ENCODE measurements at regions not wholly inside any gene's neighbourhood (a gene's known extent, or its start where the extent isn't known, plus 50 kb on each side); places are given as distances from the start of the nearest gene placed in this dataset.

DNA sequence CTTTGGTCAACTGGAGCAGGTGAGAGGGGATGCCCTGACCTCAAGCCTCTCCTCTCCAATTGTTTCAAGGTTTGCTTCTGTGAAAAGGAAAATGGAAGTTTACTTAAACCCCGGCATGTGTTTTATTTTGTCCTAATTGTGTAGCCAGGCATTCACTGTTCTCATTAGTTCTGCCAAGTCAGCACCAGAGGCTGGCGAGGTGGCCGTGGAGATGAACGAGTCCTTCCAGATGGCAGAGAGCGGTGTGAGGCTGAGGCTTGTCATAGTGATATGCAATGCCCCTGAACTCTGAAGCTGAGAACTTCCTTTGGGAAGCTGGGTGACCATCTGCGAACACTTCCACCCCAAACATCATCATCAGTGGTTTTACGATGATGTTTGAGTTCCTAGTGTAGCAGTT, 199.6 kb downstream of the TJP1 start:
- ATAC-seq (replicated peaks) (no peak), DNase-seq (no peak)
- peaks cover 0 to 10% of the 10 kb centered on the region in 2 donors for H3K9me3 Mint-ChIP-seq
- no peak overlapping the region for H3K27ac Mint-ChIP-seq
- no peaks in the 10 kb centered on the region for H3K4me1 Mint-ChIP-seq
- no peaks in the 10 kb centered on the region for H3K36me3 Mint-ChIP-seq
- no peaks in the 10 kb centered on the region for H3K27me3 Mint-ChIP-seq
- H3K4me3 Mint-ChIP-seq = no peak overlapping the region

DNA sequence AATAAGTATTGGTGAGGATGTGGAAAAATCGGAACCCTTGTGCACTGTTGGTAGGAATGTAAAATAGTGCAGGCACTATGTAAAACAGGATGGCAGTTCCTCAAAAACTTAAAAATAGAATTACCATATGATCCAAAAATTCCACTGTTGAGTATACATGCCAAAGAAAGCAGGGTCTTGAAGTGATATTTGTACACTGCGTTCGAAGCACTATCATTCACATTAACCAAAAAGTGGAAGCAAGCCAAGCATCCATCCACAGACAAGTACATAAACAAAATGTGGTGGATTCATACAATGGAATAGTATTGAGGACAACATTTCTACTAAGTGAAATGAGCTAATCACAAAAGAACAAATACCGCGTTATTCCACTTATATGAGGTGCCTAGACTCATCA, 200.7 kb downstream of the TJP1 start:
- ATAC-seq (replicated peaks) (no peak), DNase-seq (no peak)
- Mint-ChIP-seq H3K36me3 (no peaks in the 10 kb centered on the region), H3K4me1 (no peaks in the 10 kb centered on the region), H3K27ac (no peak overlapping the region), H3K27me3 (no peaks in the 10 kb centered on the region), H3K4me3 (no peak overlapping the region), H3K9me3 (peaks cover 0 to 9% of the 10 kb centered on the region in 2 donors)

DNA sequence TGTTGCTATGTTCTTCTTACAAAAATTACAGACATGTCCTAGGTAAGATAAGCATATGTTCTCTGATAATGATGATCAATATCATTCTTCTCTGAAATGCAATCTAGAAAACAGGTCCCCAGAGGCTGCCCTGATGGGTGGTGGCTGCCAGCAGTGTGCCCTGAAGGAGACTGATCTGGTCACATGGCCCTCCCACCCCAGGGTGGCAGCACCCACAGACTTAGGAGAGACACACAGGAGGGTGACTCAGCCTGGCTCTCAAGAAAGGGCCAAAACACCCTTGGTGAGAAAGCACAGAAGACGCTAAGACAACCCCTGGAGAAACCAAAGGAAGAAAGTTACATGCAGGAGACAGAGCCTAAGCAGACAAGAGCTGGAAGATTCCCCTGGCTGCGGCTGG, 203.7 kb downstream of the TJP1 start:
- Mint-ChIP-seq H3K4me1 (no peaks in the 10 kb centered on the region), H3K9me3 (no peaks in the 10 kb centered on the region), H3K27me3 (peaks cover 0 to 5% of the 10 kb centered on the region in 2 donors), H3K4me3 (no peak overlapping the region), H3K36me3 (no peaks in the 10 kb centered on the region), H3K27ac (no peak overlapping the region)
- no peak for ATAC-seq (replicated peaks)
- DNase-seq = no peak

GRCh38 chr15:29616512-29616911, 205.8 kb downstream of the TJP1 start:
- Mint-ChIP-seq H3K4me3 (no peak overlapping the region), H3K27me3 (peaks cover 2 to 5% of the 10 kb centered on the region in 2 donors), H3K4me1 (no peaks in the 10 kb centered on the region), H3K36me3 (no peaks in the 10 kb centered on the region), H3K9me3 (peaks cover 0 to 6% of the 10 kb centered on the region in 2 donors), H3K27ac (no peak overlapping the region)
- DNase-seq (no peak), ATAC-seq (replicated peaks) (no peak)

GRCh38 chr15:29615791-29616190, 206.5 kb downstream of the TJP1 start:
- no peaks in the 10 kb centered on the region for H3K36me3 Mint-ChIP-seq
- H3K27ac Mint-ChIP-seq = no peak overlapping the region
- peaks cover 4 to 5% of the 10 kb centered on the region in 2 donors for H3K27me3 Mint-ChIP-seq
- DNase-seq (no peak), ATAC-seq (replicated peaks) (no peak)
- no peaks in the 10 kb centered on the region for H3K4me1 Mint-ChIP-seq
- H3K4me3 Mint-ChIP-seq = no peak overlapping the region
- H3K9me3 Mint-ChIP-seq = peaks cover 0 to 8% of the 10 kb centered on the region in 2 donors

DNA sequence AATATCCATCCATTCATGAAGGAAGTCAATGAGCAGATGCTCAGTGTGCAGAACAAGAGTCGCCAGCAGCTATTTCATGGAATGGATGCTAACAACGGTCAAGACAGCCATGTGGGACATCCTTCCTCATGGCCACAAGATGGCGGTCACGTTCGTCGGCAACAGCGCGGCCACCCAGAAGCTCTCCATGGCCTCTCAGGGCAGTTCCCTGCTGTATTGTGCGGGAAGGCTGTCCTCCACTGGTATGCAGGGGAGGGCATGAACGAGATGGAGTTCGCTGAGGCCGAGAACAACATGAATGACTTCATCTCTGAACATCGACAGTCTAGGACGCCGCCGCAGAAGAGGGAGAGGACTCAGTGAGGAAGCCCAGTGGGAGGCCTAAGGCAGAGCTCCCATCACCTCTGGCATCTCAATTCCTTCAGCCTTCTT, 208.3 kb downstream of the TJP1 start:
- H3K27ac Mint-ChIP-seq = no peak overlapping the region

GRCh38 chr15:29612701-29613100, 209.6 kb downstream of the TJP1 start:
- H3K27ac Mint-ChIP-seq = no peak overlapping the region
- DNase-seq = no peak

More for the DNA sequence above, 208.3 kb downstream of the TJP1 start:
- Mint-ChIP-seq H3K27me3 (peaks cover 4 to 5% of the 10 kb centered on the region in 2 donors), H3K36me3 (no peaks in the 10 kb centered on the region), H3K4me1 (no peaks in the 10 kb centered on the region), H3K9me3 (peaks cover 0 to 8% of the 10 kb centered on the region in 2 donors), H3K4me3 (no peak overlapping the region)
- no peak for ATAC-seq (replicated peaks)
- DNase-seq = no peak

GRCh38 chr15:29612096-29612495, 210.2 kb downstream of the TJP1 start:
- no peak overlapping the region for H3K4me3 Mint-ChIP-seq
- H3K36me3 Mint-ChIP-seq = no peaks in the 10 kb centered on the region
- H3K27ac Mint-ChIP-seq = no peak overlapping the region
- DNase-seq (no peak), ATAC-seq (replicated peaks) (no peak)
- no peaks in the 10 kb centered on the region for H3K4me1 Mint-ChIP-seq
- peaks cover 4 to 5% of the 10 kb centered on the region in 2 donors for H3K27me3 Mint-ChIP-seq
- H3K9me3 Mint-ChIP-seq = peaks cover 0 to 8% of the 10 kb centered on the region in 2 donors

More at GRCh38 chr15:29612701-29613100, 209.6 kb downstream of the TJP1 start:
- ATAC-seq (replicated peaks) = no peak
- peaks cover 4 to 5% of the 10 kb centered on the region in 2 donors for H3K27me3 Mint-ChIP-seq
- H3K4me3 Mint-ChIP-seq = no peak overlapping the region
- H3K9me3 Mint-ChIP-seq = peaks cover 0 to 8% of the 10 kb centered on the region in 2 donors
- no peaks in the 10 kb centered on the region for H3K36me3 Mint-ChIP-seq
- no peaks in the 10 kb centered on the region for H3K4me1 Mint-ChIP-seq

- Mint-ChIP-seq H3K36me3 (no peaks in the 10 kb centered on the region), H3K27me3 (peaks cover 4 to 5% of the 10 kb centered on the region in 2 donors), H3K4me3 (no peak overlapping the region), H3K4me1 (no peaks in the 10 kb centered on the region), H3K9me3 (peaks cover 0 to 8% of the 10 kb centered on the region in 2 donors), H3K27ac (no peak overlapping the region)
- no peak for ATAC-seq (replicated peaks)
- DNase-seq = no peak
Observed at GRCh38 chr15:29611057-29611456, 211.2 kb downstream of the TJP1 start.

- ATAC-seq (replicated peaks) (no peak), DNase-seq (no peak)
- Mint-ChIP-seq H3K27me3 (peaks cover 0 to 5% of the 10 kb centered on the region in 2 donors), H3K36me3 (no peaks in the 10 kb centered on the region), H3K4me3 (no peak overlapping the region), H3K4me1 (no peaks in the 10 kb centered on the region), H3K27ac (no peak overlapping the region), H3K9me3 (peaks cover 0 to 4% of the 10 kb centered on the region in 2 donors)
Observed at GRCh38 chr15:29601811-29602210, 220.5 kb downstream of the TJP1 start.

- ATAC-seq (replicated peaks) (no peak), DNase-seq (no peak)
- no peak overlapping the region for H3K4me3 Mint-ChIP-seq
- H3K36me3 Mint-ChIP-seq = no peaks in the 10 kb centered on the region
- peaks cover 0 to 4% of the 10 kb centered on the region in 2 donors for H3K9me3 Mint-ChIP-seq
- no peak overlapping the region for H3K27ac Mint-ChIP-seq
- no peaks in the 10 kb centered on the region for H3K4me1 Mint-ChIP-seq
- peaks cover 0 to 5% of the 10 kb centered on the region in 2 donors for H3K27me3 Mint-ChIP-seq
Observed at GRCh38 chr15:29600262-29600661, 222.0 kb downstream of the TJP1 start.

- no peaks in the 10 kb centered on the region for H3K4me1 Mint-ChIP-seq
- ATAC-seq (replicated peaks) (no peak), DNase-seq (no peak)
- H3K27ac Mint-ChIP-seq = no peak overlapping the region
- H3K27me3 Mint-ChIP-seq = no peaks in the 10 kb centered on the region
- H3K4me3 Mint-ChIP-seq = no peak overlapping the region
- peaks cover 0 to 6% of the 10 kb centered on the region in 2 donors for H3K9me3 Mint-ChIP-seq
- no peaks in the 10 kb centered on the region for H3K36me3 Mint-ChIP-seq
Observed at GRCh38 chr15:29596266-29596665, 226.0 kb downstream of the TJP1 start.

DNA sequence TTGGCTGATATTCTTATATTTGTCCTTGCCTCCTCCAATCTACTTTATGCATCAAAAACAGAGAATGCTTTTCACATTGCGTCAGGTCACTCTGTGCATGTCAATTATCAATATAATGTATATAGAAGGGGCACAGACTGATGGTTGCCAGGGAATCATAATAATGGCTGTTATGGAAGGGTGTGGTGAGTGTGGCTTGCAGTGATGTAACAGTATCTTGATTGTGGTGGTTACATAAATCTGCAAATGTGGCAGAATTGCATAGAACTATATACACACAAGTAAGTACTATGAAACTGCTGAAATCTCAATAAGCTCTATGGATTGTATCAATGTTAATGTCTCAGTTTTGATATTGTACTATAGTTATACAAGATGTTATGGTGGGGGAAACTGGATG, 228.6 kb downstream of the TJP1 start:
- DNase-seq (no peak), ATAC-seq (replicated peaks) (no peak)
- H3K9me3 Mint-ChIP-seq = peaks cover 0 to 6% of the 10 kb centered on the region in 2 donors
- no peaks in the 10 kb centered on the region for H3K4me1 Mint-ChIP-seq
- H3K27me3 Mint-ChIP-seq = no peaks in the 10 kb centered on the region
- H3K27ac Mint-ChIP-seq = no peak overlapping the region
- H3K4me3 Mint-ChIP-seq = no peak overlapping the region
- no peaks in the 10 kb centered on the region for H3K36me3 Mint-ChIP-seq

- H3K27ac Mint-ChIP-seq = no peak overlapping the region
- H3K4me1 Mint-ChIP-seq = no peaks in the 10 kb centered on the region
- DNase-seq (no peak), ATAC-seq (replicated peaks) (no peak)
- H3K27me3 Mint-ChIP-seq = no peaks in the 10 kb centered on the region
- H3K36me3 Mint-ChIP-seq = no peaks in the 10 kb centered on the region
- H3K4me3 Mint-ChIP-seq = no peak overlapping the region
- peaks cover 0 to 6% of the 10 kb centered on the region in 2 donors for H3K9me3 Mint-ChIP-seq
Observed at GRCh38 chr15:29593111-29593510, 229.2 kb downstream of the TJP1 start.

GRCh38 chr15:29590701-29591100, 231.6 kb downstream of the TJP1 start:
- DNase-seq = no peak
- peaks cover 0 to 8% of the 10 kb centered on the region in 2 donors for H3K9me3 Mint-ChIP-seq
- no peaks in the 10 kb centered on the region for H3K4me1 Mint-ChIP-seq
- no peak overlapping the region for H3K4me3 Mint-ChIP-seq
- H3K36me3 Mint-ChIP-seq = no peaks in the 10 kb centered on the region
- no peak overlapping the region for H3K27ac Mint-ChIP-seq
- ATAC-seq (replicated peaks) = no peak
- H3K27me3 Mint-ChIP-seq = no peaks in the 10 kb centered on the region

DNA sequence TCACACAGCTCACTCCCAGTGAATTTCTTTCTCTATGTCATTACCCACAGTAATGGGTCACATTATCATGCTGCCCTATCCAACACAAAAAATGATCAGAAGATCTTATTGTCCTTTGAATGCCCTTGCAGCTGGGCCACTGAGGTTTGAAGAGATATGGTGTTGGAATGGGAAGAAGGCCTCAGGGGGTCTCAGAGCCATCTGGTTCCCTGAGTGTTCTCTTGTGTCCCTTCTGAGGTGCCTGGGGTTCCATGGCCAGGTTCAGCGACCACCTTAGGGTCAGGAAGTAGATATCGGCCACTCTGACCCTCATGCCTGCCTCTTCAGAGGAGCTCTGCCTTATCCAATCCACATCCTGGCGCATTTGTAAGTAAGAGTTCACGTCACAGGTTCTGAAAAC, 232.3 kb downstream of the TJP1 start:
- ATAC-seq (replicated peaks) (no peak), DNase-seq (no peak)
- H3K27ac Mint-ChIP-seq = no peak overlapping the region
- H3K27me3 Mint-ChIP-seq = no peaks in the 10 kb centered on the region
- H3K4me1 Mint-ChIP-seq = no peaks in the 10 kb centered on the region
- H3K9me3 Mint-ChIP-seq = peaks cover 0 to 12% of the 10 kb centered on the region in 2 donors
- no peak overlapping the region for H3K4me3 Mint-ChIP-seq
- H3K36me3 Mint-ChIP-seq = no peaks in the 10 kb centered on the region
